ENCODE measurements at regions not wholly inside any gene's neighbourhood (a gene's known extent, or its start where the extent isn't known, plus 50 kb on each side); places are given as distances from the start of the nearest gene placed in this dataset.
"Not testable (repeated sequence)": the region's sequence is repeated elsewhere in the genome, so short reads cannot be mapped to it uniquely, and the experiment has no call there.

GRCh38 chr18:14460364-14460763 lies 83.0 kb downstream of the POTEC start:
- 85 to 96% methylated on average over 4 of the region's 17 CpGs for WGBS, 2 donors
- peaks cover 0 to 18% (median 0%) of the 10 kb centered on the region in 4 donors for H3K27me3 ChIP-seq
- H3K4me3 ChIP-seq; H3K36me3 ChIP-seq; DNase-seq; intact Hi-C loops (cut with DNase I); H3K27ac ChIP-seq; H3K9me3 ChIP-seq: not testable (repeated sequence)
- H3K4me1 ChIP-seq: peaks cover 0 to 11% (median 7%) of the 10 kb centered on the region in 3 donors

- H3K36me3 ChIP-seq; intact Hi-C loops (cut with DNase I); DNase-seq; H3K9me3 ChIP-seq; H3K27ac ChIP-seq; H3K4me3 ChIP-seq: not testable (repeated sequence)
- H3K27me3 ChIP-seq: peaks cover 0 to 18% (median 0%) of the 10 kb centered on the region in 4 donors
- peaks cover 0 to 11% (median 7%) of the 10 kb centered on the region in 3 donors for H3K4me1 ChIP-seq
- WGBS, 2 donors: no CpG with 5 or more reads among the region's 23 CpGs
Measured at GRCh38 chr18:14459826-14460225, 83.6 kb downstream of the POTEC start.

GRCh38 chr18:14458009-14458945 lies 85.1 kb downstream of the POTEC start:
- H3K27me3 ChIP-seq: peaks cover 0 to 18% (median 0%) of the 10 kb centered on the region in 4 donors
- H3K4me3 ChIP-seq: peak overlapping the region in 2 of 4 donors; percentile 41 to 42
- DNase-seq; H3K27ac ChIP-seq; H3K36me3 ChIP-seq; H3K9me3 ChIP-seq; intact Hi-C loops (cut with DNase I): not testable (repeated sequence)
- H3K4me1 ChIP-seq: peaks cover 0 to 11% (median 7%) of the 10 kb centered on the region in 3 donors
- peak in 5 of 6 experiments; percentile 14 to 56 (median 52) for TF ChIP-seq CTCF (IDR thresholded peaks at IDR 0.05)
- 18% methylated on average over 9 of the region's 62 CpGs; no CpG with 5 or more reads in 1 of the 2 donors for WGBS, 2 donors

GRCh38 chr18:14450637-14451009 lies 92.8 kb downstream of the POTEC start:
- H3K27ac ChIP-seq: peak overlapping the region in 2 of 4 donors; percentile 28 to 64
- peaks cover 0 to 11% (median 0%) of the 10 kb centered on the region in 3 donors for H3K4me1 ChIP-seq
- H3K9me3 ChIP-seq; DNase-seq; intact Hi-C loops (cut with DNase I); H3K27me3 ChIP-seq; H3K36me3 ChIP-seq: not testable (repeated sequence)
- WGBS, 2 donors: 0 to 5% methylated on average over 8 to 10 of the region's 46 CpGs
- peak overlapping the region; percentile 23 to 61 (median 46) for H3K4me3 ChIP-seq

GRCh38 chr18:14449995-14450636 lies 93.3 kb downstream of the POTEC start:
- H3K27me3 ChIP-seq; H3K36me3 ChIP-seq; DNase-seq; intact Hi-C loops (cut with DNase I); H3K9me3 ChIP-seq: not testable (repeated sequence)
- WGBS, 2 donors: 0% methylated on average over 1 of the region's 60 CpGs; no CpG with 5 or more reads in 1 of the 2 donors
- Histone ChIP-seq H3K4me3 (peak overlapping the region; percentile 23 to 61 (median 46)), H3K27ac (peak overlapping the region in 2 of 4 donors; percentile 28 to 64), H3K4me1 (peaks cover 0 to 11% (median 0%) of the 10 kb centered on the region in 3 donors)

GRCh38 chr18:14449062-14449461 lies 94.3 kb downstream of the POTEC start:
- H3K27ac ChIP-seq; H3K9me3 ChIP-seq; intact Hi-C loops (cut with DNase I); DNase-seq; H3K27me3 ChIP-seq; H3K36me3 ChIP-seq; H3K4me3 ChIP-seq: not testable (repeated sequence)
- WGBS, 2 donors: 63% methylated on average over 5 of the region's 12 CpGs; no CpG with 5 or more reads in 1 of the 2 donors
- H3K4me1 ChIP-seq: peaks cover 0 to 11% (median 0%) of the 10 kb centered on the region in 3 donors

GRCh38 chr18:14447715-14448114 lies 95.7 kb downstream of the POTEC start:
- peaks cover 0 to 11% (median 0%) of the 10 kb centered on the region in 3 donors for H3K4me1 ChIP-seq
- DNase-seq; intact Hi-C loops (cut with DNase I); H3K9me3 ChIP-seq; H3K27ac ChIP-seq; H3K27me3 ChIP-seq; H3K36me3 ChIP-seq; H3K4me3 ChIP-seq: not testable (repeated sequence)
- WGBS, 2 donors: 100% methylated on average over 2 of the region's 4 CpGs; no CpG with 5 or more reads in 1 of the 2 donors

- intact Hi-C loops (cut with DNase I); H3K4me3 ChIP-seq; H3K27ac ChIP-seq; H3K4me1 ChIP-seq; H3K27me3 ChIP-seq; DNase-seq; H3K9me3 ChIP-seq; H3K36me3 ChIP-seq: not testable (repeated sequence)
- 32 to 53% methylated on average over 2 to 3 of the region's 4 CpGs for WGBS, 2 donors
Measured at GRCh38 chr18:14435460-14435859, 107.9 kb downstream of the POTEC start.

- 82 to 94% methylated on average over 6 to 10 of the region's 10 CpGs for WGBS, 2 donors
- H3K27ac ChIP-seq; H3K4me1 ChIP-seq; H3K9me3 ChIP-seq; DNase-seq; H3K36me3 ChIP-seq; intact Hi-C loops (cut with DNase I); H3K27me3 ChIP-seq; H3K4me3 ChIP-seq: not testable (repeated sequence)
Measured at GRCh38 chr18:14432371-14432770, 111.0 kb downstream of the POTEC start.

Data from esophagus squamous epithelium (tissue), 5 donors.